ENCODE measurements at regions not wholly inside any gene's neighbourhood (a gene's known extent, or its start where the extent isn't known, plus 50 kb on each side); places are given as distances from the start of the nearest gene placed in this dataset.
"Not testable (repeated sequence)": the region's sequence is repeated elsewhere in the genome, so short reads cannot be mapped to it uniquely, and the experiment has no call there.

DNA sequence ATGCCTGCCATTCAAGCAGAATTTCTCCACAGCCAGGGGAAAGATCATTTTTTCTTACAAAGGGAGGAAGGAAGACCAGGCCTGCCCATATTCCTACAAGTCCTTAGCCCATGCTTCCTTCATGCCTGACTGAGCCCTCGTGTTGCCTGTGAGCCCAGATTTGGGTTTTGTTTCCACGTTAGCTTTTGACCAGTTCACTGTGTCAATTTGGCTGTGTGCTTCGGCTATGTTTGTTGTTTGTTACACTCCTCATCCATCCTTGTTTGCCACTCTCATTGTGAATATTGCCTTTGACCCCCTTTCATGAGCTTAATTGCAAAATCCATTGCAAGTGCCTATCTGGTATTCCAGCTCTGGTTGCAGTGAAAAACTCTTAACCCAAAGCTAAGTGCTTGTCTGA, 84.7 kb upstream of the RIOK2 start:
- TF ChIP-seq TARDBP (IDR thresholded peaks at IDR 0.05) (no peak), ARNT (IDR thresholded peaks at IDR 0.05) (no peak), L3MBTL2 (conservative IDR thresholded peaks at IDR 0.05) (no peak), CTBP1 (IDR thresholded peaks at IDR 0.05; ENCODE audit: borderline replicate concordance) (no peak), SP1 (IDR thresholded peaks at IDR 0.05) (no peak), NFRKB (IDR thresholded peaks at IDR 0.05) (no peak)
- POLR2A ChIA-PET = no interaction called here
- CTCF ChIA-PET = no interaction called here
- DNase-seq (ENCODE audit: extremely low spot score) = no peak

DNA sequence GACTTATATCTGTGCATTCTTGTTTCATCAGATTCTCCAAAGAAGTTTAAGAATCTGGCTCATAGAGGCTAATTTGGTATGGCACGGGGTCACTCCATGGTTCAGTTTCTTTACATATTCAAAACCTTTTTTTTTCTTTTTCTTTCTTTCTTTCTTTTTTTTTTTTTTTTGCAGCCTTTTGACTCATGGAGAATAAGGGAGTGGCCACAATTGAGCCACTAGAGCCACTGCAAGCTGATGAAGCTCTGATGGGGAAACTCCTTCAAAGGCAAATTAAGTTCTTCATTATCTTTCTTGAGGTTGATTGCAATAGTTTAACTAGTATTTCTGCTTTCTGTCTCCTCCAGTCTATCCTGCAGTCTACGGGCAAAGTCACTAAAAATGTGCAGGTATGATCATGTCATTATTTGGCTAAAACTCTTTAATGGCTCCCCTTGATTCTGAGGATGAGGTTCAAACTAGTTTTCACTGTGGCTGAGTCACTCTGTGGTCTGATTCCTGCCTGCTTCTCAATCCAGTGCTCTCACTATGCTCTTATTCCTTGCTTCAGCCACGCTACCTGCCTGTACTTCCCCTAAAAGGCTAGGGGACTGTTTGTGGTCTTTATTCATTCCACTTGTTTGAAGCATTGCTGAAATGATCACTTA, 93.5 kb upstream of the RIOK2 start:
- POLR2A ChIA-PET = no interaction called here
- CTCF ChIA-PET = no interaction called here
- no peak for DNase-seq (ENCODE audit: extremely low spot score)
- TF ChIP-seq NFRKB (IDR thresholded peaks at IDR 0.05) (no peak), FOXK2 (IDR thresholded peaks at IDR 0.05) (no peak), ARNT (IDR thresholded peaks at IDR 0.05) (no peak), SP1 (IDR thresholded peaks at IDR 0.05) (no peak), LEF1 (IDR thresholded peaks at IDR 0.05; ENCODE audit: borderline replicate concordance) (no peak), SUZ12 (IDR thresholded peaks at IDR 0.05) (no peak), BHLHE40 (IDR thresholded peaks at IDR 0.05; ENCODE audit: borderline replicate concordance) (no peak), FOXM1 (IDR thresholded peaks at IDR 0.05; ENCODE audit: borderline replicate concordance) (no peak), FOXA1 (IDR thresholded peaks at IDR 0.05) (no peak), ZNF384 (IDR thresholded peaks at IDR 0.05) (no peak), ELF4 (IDR thresholded peaks at IDR 0.05) (no peak), TARDBP (IDR thresholded peaks at IDR 0.05) (no peak), CTBP1 (IDR thresholded peaks at IDR 0.05; ENCODE audit: borderline replicate concordance) (no peak), HDGF (IDR thresholded peaks at IDR 0.05; ENCODE audit: borderline replicate concordance) (no peak), L3MBTL2 (conservative IDR thresholded peaks at IDR 0.05) (no peak)
- TF ChIP-seq, protein P1, sequence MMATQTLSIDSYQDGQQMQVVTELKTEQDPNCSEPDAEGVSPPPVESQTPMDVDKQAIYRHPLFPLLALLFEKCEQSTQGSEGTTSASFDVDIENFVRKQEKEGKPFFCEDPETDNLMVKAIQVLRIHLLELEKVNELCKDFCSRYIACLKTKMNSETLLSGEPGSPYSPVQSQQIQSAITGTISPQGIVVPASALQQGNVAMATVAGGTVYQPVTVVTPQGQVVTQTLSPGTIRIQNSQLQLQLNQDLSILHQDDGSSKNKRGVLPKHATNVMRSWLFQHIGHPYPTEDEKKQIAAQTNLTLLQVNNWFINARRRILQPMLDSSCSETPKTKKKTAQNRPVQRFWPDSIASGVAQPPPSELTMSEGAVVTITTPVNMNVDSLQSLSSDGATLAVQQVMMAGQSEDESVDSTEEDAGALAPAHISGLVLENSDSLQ (IDR thresholded peaks at IDR 0.05) = no peak

DNA sequence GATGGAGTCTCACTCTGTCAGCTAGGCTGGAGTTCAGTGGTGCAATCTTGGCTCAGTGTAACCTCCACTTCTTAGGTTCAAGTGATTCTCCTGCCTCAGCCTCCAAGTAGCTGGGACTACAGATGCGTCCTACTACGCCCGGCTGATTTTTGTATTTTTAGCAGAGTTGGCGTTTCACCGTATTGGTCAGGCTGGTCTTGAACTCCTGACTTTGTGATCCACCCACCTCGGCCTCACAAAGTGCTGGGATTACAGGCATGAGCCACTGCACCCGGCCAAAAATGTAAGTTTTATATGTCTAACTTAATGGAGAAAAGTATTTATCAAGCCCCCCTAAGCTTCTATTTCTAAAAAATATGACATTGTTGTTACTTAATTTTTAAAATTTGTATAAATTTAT, 98.2 kb upstream of the RIOK2 start:
- CTCF ChIA-PET = no interaction called here
- no peak for DNase-seq (ENCODE audit: extremely low spot score)
- TF ChIP-seq FOXM1 (IDR thresholded peaks at IDR 0.05; ENCODE audit: borderline replicate concordance) = no peak
- no peak for TF ChIP-seq FOXA1 (IDR thresholded peaks at IDR 0.05)
- TF ChIP-seq ZNF384 (IDR thresholded peaks at IDR 0.05) = no peak
- no peak for TF ChIP-seq BHLHE40 (IDR thresholded peaks at IDR 0.05; ENCODE audit: borderline replicate concordance)
- no peak for TF ChIP-seq ELF4 (IDR thresholded peaks at IDR 0.05)
- TF ChIP-seq LEF1 (IDR thresholded peaks at IDR 0.05; ENCODE audit: borderline replicate concordance) = no peak
- no peak for TF ChIP-seq CTBP1 (IDR thresholded peaks at IDR 0.05; ENCODE audit: borderline replicate concordance)
- TF ChIP-seq ARNT (IDR thresholded peaks at IDR 0.05) = no peak
- TF ChIP-seq, protein P1 (IDR thresholded peaks at IDR 0.05) = no peak
- POLR2A ChIA-PET = no interaction called here

DNA sequence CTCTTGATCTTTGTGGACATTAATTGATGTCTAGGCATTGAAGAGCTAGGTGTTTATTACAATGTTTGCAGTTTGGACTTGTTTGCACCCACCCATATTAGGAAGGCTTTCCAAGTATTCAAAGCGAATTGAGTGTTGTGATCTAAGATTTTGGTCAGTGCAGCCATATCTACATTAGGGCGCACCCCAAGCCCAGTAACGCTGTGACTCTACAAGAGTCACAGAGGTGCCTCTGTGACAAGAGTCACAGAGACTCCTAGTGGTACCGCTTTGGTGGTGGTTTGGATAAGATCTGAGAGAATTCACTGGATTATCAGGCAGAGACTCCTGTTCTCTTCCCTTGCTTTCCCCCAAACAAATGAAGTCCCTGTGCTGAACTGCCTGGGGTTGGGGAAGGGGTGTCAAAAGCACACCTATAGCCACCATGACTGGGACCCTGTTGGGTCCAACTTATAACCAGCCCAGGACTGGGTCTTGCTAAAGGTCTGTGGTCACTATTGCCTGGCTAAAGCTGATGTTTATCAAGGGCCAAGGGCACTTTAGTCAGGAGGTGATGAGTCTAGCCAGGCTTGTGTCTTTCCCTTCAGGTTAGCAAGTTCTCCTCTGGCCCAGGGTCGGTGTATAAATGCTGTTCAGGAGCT, 114.1 kb upstream of the RIOK2 start:
- DNase-seq (ENCODE audit: extremely low spot score) = peak; percentile 35
- TF ChIP-seq FOXK2 (IDR thresholded peaks at IDR 0.05) (no peak), LEF1 (IDR thresholded peaks at IDR 0.05; ENCODE audit: borderline replicate concordance) (no peak), CTBP1 (IDR thresholded peaks at IDR 0.05; ENCODE audit: borderline replicate concordance) (no peak), ZNF384 (IDR thresholded peaks at IDR 0.05) (no peak)
- ChIA-PET CTCF (interaction anchor here (0.6 to 1.9 kb wide), 4 partner anchors 66 to 1055 kb away, joined by 3 to 9 read pairs (median 4); no protein-coding TSS in a partner anchor), POLR2A (no interaction called here)

DNA sequence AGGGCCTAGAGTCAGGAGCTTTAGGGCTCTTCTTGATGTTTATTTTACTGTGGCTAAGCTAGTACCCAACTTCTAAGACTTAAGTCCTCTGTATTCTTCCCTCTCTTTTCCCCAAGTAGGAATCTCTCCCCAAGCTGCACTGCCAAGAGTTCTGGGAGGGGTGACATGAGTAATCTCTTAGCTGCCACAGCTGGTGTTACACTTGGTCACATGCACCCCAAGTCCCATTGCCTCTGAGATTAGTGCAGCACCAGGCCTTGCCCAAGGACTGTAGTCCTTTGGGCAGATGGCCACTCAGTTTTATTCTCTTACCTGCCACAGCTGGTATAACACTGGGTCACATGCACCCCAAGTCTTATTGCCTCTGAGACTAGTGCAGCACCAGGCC, 114.7 kb upstream of the RIOK2 start:
- TF ChIP-seq ELF4 (IDR thresholded peaks at IDR 0.05) = no peak
- no peak for TF ChIP-seq ARNT (IDR thresholded peaks at IDR 0.05)
- TF ChIP-seq HDGF (IDR thresholded peaks at IDR 0.05; ENCODE audit: borderline replicate concordance) = no peak
- no peak for TF ChIP-seq FOXK2 (IDR thresholded peaks at IDR 0.05)
- TF ChIP-seq TARDBP (IDR thresholded peaks at IDR 0.05) = no peak
- TF ChIP-seq FOXA1 (IDR thresholded peaks at IDR 0.05) = no peak
- TF ChIP-seq SP1 (IDR thresholded peaks at IDR 0.05) = no peak
- no peak for TF ChIP-seq NFRKB (IDR thresholded peaks at IDR 0.05)
- no peak for TF ChIP-seq FOXM1 (IDR thresholded peaks at IDR 0.05; ENCODE audit: borderline replicate concordance)
- TF ChIP-seq CTBP1 (IDR thresholded peaks at IDR 0.05; ENCODE audit: borderline replicate concordance) = no peak
- TF ChIP-seq LEF1 (IDR thresholded peaks at IDR 0.05; ENCODE audit: borderline replicate concordance) = no peak
- TF ChIP-seq, protein P1 (IDR thresholded peaks at IDR 0.05) = no peak
- no peak for TF ChIP-seq BHLHE40 (IDR thresholded peaks at IDR 0.05; ENCODE audit: borderline replicate concordance)
- no peak for TF ChIP-seq L3MBTL2 (conservative IDR thresholded peaks at IDR 0.05)
- TF ChIP-seq ZNF384 (IDR thresholded peaks at IDR 0.05) = no peak
- no peak for TF ChIP-seq SUZ12 (IDR thresholded peaks at IDR 0.05)
- POLR2A ChIA-PET = no interaction called here

DNA sequence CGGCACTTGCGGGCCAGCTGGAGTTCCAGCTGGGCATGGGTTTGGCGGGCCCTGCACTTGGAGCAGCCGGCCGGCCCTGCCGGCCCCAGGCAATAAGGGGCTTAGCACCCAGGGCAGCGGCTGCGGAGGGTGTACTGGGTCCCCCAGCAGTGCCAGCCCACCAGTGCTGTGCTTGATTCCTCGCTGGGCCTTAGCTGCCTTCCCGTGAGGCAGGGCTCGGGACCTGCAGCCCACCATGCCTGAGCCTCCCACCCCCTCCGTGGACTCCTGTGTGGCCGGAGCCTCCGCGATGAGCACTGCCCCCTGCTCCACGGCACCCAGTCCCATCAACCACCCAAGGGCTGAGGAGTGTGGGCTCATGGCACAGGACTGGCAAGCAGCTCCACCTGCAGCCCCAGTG, 118.1 kb upstream of the RIOK2 start:
- CTCF ChIA-PET; DNase-seq (ENCODE audit: extremely low spot score); POLR2A ChIA-PET: not testable (repeated sequence)

More for the DNA sequence above, 114.7 kb upstream of the RIOK2 start:
- CTCF ChIA-PET = interaction anchor here (1.2 to 1.9 kb wide), 2 partner anchors 66 to 237 kb away, joined by 4 to 9 read pairs; no protein-coding TSS in a partner anchor
- no peak for DNase-seq (ENCODE audit: extremely low spot score)
